ENCODE measurements at regions not wholly inside any gene's neighbourhood (a gene's known extent, or its start where the extent isn't known, plus 50 kb on each side); places are given as distances from the start of the nearest gene placed in this dataset.

DNA sequence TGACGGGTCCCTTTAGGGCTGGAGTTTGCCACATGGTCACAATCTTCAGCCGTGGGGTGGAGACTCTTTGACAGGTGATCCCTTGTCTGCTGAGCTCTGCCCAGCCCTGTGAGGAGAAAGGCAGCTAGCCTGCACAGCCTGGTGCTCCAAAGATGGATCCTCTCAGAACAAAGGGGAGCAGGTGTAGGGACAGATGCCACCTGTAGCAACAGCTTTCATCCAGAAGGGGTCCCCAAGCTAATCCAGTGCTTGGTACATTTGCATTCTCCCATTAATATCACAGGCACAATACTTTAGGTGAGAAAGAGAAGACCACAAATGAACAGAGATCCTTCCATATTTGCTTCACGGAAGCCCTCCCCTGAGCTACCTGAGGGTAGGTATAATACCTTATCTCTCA, 93.2 kb downstream of the CCDC185 start:
- no peaks in the 10 kb centered on the region for H3K9me3 ChIP-seq
- H3K27ac ChIP-seq: no peak overlapping the region
- H3K4me3 ChIP-seq (ENCODE audit: low read depth in 1 of 2, low read length in 1 of 2): no peak overlapping the region
- TF ChIP-seq, protein P1, sequence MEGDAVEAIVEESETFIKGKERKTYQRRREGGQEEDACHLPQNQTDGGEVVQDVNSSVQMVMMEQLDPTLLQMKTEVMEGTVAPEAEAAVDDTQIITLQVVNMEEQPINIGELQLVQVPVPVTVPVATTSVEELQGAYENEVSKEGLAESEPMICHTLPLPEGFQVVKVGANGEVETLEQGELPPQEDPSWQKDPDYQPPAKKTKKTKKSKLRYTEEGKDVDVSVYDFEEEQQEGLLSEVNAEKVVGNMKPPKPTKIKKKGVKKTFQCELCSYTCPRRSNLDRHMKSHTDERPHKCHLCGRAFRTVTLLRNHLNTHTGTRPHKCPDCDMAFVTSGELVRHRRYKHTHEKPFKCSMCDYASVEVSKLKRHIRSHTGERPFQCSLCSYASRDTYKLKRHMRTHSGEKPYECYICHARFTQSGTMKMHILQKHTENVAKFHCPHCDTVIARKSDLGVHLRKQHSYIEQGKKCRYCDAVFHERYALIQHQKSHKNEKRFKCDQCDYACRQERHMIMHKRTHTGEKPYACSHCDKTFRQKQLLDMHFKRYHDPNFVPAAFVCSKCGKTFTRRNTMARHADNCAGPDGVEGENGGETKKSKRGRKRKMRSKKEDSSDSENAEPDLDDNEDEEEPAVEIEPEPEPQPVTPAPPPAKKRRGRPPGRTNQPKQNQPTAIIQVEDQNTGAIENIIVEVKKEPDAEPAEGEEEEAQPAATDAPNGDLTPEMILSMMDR (IDR thresholded peaks at IDR 0.05): no peak
- no peaks in the 10 kb centered on the region for H3K36me3 ChIP-seq
- H3K27me3 ChIP-seq: peaks cover 33% of the 10 kb centered on the region
- no peaks in the 10 kb centered on the region for H3K4me1 ChIP-seq (ENCODE audit: control insufficient read depth in 1 of 2, insufficient read depth in 1 of 2, low read depth in 1 of 2, low read length in 1 of 2)

DNA sequence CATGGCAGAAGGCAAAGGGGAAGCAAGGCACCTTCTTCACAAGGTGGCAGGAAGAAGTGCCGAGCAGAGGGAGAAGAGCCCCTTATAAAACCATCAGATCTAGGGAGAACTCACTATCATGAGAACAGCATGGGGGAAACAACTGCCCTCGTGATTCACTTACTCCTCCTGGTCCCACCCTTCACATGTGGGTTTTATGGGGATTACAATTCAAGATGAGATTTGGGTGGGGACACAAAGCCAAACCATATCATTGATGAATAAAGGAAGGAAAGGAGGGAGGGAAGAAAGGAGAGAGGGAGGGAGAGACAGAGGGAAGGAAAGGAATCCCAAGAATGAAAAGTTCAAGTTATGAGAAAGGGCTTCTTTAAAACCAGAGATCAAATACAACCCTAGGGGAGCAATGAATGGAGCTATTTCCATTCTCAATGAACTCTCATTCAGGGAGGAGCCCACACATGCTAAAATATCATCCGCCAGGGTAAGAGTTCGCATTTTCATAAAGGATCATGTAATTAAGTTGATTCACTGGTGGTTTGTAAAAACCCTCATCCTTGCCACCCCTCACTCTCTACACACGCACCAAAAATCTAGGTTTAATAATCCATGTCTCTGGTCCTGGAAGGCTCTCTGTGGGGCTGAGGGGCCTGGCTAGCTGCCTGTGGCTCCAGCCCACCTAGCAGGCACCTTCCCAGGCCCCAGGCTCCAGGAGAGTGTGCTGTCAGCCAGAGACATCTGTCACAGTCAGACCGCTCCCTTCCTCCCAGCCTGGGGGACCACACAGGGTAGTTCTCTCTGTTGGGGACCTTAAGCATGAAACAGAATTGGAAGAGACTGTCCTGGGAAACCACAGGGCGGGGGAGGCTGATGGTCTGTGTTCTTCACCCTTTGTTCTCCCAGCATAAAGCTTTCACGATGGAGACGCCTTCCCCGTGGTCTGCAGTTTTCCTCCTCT, 94.0 kb downstream of the CCDC185 start:
- Histone ChIP-seq H3K9me3 (no peaks in the 10 kb centered on the region), H3K4me1 (ENCODE audit: control insufficient read depth in 1 of 2, insufficient read depth in 1 of 2, low read depth in 1 of 2, low read length in 1 of 2) (no peaks in the 10 kb centered on the region), H3K27me3 (peaks cover 33% of the 10 kb centered on the region), H3K27ac (no peak overlapping the region), H3K36me3 (no peaks in the 10 kb centered on the region), H3K4me3 (ENCODE audit: low read depth in 1 of 2, low read length in 1 of 2) (no peak overlapping the region)
- TF ChIP-seq, protein P1 (IDR thresholded peaks at IDR 0.05): no peak

DNA sequence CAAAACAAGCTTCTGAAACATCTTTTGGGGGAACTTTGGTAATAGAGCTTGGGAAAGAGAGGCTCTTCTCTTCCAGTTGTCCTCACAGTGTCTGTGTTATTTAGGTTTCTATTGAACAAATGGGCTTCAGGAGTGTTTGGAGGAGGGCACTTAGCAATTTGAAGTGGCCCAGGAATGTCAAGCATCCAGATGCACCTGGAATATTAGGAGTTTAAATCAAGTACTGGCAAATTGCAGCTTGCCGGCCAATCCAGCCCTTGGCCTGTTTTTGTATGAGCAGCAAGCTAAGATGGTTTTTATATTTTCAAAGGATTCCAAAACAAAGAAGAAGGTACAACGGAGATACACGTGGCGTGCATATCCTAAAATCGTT, 94.7 kb downstream of the CCDC185 start:
- Histone ChIP-seq H3K4me3 (ENCODE audit: low read depth in 1 of 2, low read length in 1 of 2) (no peak overlapping the region), H3K27ac (no peak overlapping the region), H3K9me3 (no peaks in the 10 kb centered on the region), H3K27me3 (peaks cover 33% of the 10 kb centered on the region), H3K4me1 (ENCODE audit: control insufficient read depth in 1 of 2, insufficient read depth in 1 of 2, low read depth in 1 of 2, low read length in 1 of 2) (no peaks in the 10 kb centered on the region), H3K36me3 (no peaks in the 10 kb centered on the region)
- TF ChIP-seq, protein P1 (IDR thresholded peaks at IDR 0.05): no peak

DNA sequence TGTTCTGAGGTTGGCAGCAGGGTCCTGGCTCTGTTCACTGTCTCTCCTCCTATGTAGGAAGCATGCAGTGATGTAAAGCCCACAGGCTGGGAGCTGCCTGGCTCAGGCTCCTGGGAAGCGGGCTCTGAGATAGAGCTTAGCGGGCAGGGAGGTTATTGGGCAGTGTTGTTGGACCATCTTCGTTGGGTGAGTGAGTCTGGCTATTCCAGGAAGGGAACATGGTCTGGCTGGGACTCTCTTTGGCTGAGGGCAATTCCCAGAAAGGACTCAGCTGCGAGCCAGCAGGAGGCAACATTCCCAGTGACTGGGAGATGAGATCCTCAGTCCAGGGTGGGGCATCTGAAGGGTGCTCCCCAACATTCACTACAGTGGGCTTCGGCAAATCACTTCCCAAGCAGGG, 96.2 kb downstream of the CCDC185 start:
- H3K36me3 ChIP-seq: no peaks in the 10 kb centered on the region
- H3K4me3 ChIP-seq (ENCODE audit: low read depth in 1 of 2, low read length in 1 of 2): no peak overlapping the region
- H3K27ac ChIP-seq: no peak overlapping the region
- TF ChIP-seq, protein P1 (IDR thresholded peaks at IDR 0.05): no peak
- no peaks in the 10 kb centered on the region for H3K4me1 ChIP-seq (ENCODE audit: control insufficient read depth in 1 of 2, insufficient read depth in 1 of 2, low read depth in 1 of 2, low read length in 1 of 2)
- peaks cover 31% of the 10 kb centered on the region for H3K27me3 ChIP-seq
- no peaks in the 10 kb centered on the region for H3K9me3 ChIP-seq

DNA sequence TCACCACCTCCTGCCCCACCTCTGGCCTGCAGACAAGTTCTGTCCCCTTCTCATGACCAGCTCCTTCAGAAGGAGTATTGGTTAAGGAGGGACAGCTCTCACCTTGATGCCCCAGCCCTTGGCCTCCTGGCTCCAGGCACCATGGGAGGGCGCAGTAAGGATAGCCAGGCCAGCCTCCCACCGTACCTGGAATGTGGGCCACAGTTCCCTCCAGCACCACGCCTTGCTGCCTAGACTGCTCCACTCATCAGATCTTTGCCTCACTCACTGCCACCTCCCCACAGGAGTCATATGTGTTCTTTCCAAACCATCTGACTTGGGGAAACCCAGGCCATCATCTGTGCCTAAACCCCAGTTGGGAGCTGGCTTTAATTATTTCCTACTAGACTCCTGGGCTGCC, 97.0 kb downstream of the CCDC185 start:
- Histone ChIP-seq H3K4me1 (ENCODE audit: control insufficient read depth in 1 of 2, insufficient read depth in 1 of 2, low read depth in 1 of 2, low read length in 1 of 2) (no peaks in the 10 kb centered on the region), H3K27me3 (peaks cover 23% of the 10 kb centered on the region)
- TF ChIP-seq, protein P1 (IDR thresholded peaks at IDR 0.05): no peak

More for the DNA sequence above, 97.0 kb downstream of the CCDC185 start:
- no peaks in the 10 kb centered on the region for H3K36me3 ChIP-seq
- H3K4me3 ChIP-seq (ENCODE audit: low read depth in 1 of 2, low read length in 1 of 2): no peak overlapping the region
- no peaks in the 10 kb centered on the region for H3K9me3 ChIP-seq
- H3K27ac ChIP-seq: no peak overlapping the region

Data from neutrophil (primary cell).